Stimulated activated CD8-positive, alpha-beta memory T cell treated with anti-CD3 and anti-CD28 coated beads, Interleukin-4, amount 100 ng/mL, for 48 hours (primary cell): ENCODE measurements at regions not wholly inside any gene's neighbourhood (a gene's known extent, or its start where the extent isn't known, plus 50 kb on each side); places are given as distances from the start of the nearest gene placed in this dataset.

Experiments
- DNase-seq: peaks from one replicate; pipeline ENCODE4 v3.0.0-alpha.2; 2020

- DNase-seq, result no peak
These were observed 128.5 kb downstream of the DKK1 start for GRCh38 chr10:52442576-52442975.

DNA sequence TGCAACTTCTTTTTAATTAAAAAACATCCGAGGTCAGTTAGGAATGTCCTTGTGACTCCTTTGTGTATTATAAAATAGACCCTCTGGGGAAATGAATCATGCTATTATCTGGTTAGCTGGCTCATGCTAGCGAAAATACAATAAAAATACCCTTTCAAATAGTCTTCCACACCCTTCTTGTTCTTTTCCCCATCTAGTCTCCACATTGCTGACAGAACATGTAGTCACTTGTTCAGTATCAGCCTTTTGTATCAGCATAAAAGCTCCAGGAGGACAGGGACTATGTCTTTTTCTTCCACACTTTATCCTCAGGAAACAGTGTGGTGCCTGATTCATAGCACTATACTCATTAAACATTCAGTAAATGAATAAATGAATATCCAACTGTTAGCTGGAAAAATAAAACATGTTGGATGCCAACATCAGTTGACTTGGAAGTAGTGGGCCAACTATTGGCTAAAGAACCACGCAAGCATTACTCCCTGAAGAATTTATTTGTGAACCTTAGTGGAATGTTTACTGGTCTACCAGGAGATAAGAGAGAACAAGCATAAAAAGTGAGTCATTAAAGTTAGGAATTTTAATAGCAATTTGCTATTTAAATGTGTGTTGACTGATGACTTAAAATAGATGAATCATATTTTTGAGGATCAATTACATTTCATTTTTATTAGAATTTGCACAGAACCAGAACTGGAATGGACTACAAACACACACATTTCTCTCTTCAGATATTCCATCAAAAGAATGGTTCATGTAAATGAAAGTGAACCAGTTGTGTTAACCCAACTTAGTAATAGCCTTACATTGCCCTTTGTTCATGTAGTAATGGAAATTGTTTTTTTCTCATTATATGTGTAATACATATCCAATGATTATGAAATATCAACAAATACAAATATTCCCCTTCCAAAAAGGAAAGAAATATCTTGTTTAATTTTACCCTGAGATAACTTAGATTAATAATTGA is 129.6 kb downstream of the DKK1 start:
- DNase-seq, result no peak

DNA sequence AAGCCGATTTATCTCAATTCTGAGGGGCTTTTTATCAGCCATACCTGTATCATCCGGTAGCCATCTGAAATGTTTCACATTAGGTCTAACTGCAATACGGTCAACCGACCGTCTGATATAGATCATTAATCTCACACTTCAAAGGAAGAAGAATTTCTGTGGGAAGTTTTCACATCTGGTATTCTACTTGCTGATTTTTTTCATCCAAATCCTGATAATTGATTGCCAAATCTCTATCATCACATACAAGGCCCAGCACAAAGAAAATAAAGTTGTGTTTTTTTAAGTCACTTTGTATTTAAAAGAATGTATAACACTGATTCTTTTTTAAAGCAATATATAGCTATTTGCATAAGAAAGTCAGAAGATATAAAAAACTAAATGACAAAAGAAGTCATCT is 132.3 kb downstream of the DKK1 start:
- no peak for DNase-seq

DNA sequence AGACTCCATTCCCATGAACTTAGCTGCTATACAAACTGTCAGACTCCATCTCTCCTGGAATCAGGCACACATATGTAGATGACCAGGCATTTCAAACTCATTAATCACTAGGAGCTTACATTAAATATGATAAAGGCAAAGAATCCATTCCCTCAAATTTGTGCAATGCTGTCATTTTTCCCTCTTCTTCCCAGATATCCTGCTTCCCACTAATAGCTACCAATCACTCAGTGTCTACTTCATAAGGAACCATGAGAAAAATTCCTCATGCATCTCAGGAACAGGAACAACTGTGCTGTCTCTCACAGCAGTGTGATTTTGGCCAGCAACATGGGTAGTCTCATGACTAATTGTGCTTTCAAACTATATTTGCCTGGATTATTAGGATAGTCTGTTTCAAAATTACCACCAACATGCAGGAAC is 133.9 kb downstream of the DKK1 start:
- no peak for DNase-seq

GRCh38 chr10:52450762-52451291 is 136.7 kb downstream of the DKK1 start:
- no peak for DNase-seq

DNA sequence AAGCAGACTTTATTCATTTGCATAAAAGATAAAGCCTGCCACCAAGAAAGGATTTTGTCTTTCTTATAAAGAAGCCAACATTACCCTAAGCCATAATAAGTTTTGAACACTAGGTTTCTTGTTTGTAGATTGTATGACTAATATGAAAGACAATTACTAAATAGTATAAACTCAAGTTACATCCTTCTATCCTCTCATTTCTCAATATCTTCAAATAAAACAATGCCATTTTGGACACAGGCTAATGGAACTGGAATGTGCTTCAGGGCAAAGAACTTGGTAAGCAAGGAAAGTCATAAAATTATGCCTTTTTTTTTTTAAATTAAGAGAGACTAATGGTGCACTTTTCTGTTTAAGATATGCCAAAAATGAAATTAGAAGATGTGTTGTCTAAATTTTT is 137.7 kb downstream of the DKK1 start:
- no peak for DNase-seq

- no peak for DNase-seq
These were observed 138.8 kb downstream of the DKK1 start for GRCh38 chr10:52452600-52453493.

DNA sequence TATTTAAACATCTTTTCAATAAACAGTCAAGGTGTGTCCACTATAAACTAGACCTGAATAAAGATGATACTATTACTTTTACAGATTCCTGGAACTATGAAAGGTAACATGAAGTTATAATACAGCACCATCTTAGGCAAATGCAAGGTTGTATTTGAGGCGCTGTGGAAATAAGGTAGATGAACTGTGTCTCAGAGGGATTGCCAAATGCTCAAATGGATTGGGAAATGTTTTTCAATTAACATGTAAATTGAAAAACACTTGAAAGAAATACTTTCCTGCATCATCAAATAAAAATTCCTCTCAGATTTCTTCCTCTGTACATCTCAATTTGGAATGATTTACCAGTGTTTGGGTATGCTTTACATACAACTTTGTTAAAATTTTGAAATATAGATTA is 139.4 kb downstream of the DKK1 start:
- no peak for DNase-seq

GRCh38 chr10:52454491-52454890 is 140.4 kb downstream of the DKK1 start:
- DNase-seq, result no peak

- no peak for DNase-seq
These were observed 141.0 kb downstream of the DKK1 start for GRCh38 chr10:52455098-52455497.

- no peak for DNase-seq
These were observed 145.0 kb downstream of the DKK1 start for GRCh38 chr10:52459097-52459496.

DNA sequence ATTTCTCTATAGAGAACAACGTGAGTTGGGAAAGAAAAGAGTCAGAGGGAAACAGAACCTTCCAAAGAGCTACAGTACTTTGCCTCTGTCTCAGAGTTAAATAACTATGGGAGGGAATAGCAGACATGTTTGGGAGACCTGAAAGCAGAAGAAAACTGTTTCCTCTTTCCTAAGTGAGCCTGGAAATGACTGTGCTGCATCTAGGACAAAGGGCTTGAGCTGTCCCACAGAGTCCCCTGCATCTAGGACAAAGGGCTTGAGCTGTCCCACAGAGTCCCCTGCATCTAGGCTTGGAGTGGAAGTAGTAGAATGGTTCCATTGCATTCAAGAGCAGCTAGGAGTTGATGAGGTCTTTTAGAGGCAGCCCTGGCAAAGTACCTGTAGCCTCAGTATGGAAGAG is 149.7 kb downstream of the DKK1 start:
- DNase-seq, result no peak

DNA sequence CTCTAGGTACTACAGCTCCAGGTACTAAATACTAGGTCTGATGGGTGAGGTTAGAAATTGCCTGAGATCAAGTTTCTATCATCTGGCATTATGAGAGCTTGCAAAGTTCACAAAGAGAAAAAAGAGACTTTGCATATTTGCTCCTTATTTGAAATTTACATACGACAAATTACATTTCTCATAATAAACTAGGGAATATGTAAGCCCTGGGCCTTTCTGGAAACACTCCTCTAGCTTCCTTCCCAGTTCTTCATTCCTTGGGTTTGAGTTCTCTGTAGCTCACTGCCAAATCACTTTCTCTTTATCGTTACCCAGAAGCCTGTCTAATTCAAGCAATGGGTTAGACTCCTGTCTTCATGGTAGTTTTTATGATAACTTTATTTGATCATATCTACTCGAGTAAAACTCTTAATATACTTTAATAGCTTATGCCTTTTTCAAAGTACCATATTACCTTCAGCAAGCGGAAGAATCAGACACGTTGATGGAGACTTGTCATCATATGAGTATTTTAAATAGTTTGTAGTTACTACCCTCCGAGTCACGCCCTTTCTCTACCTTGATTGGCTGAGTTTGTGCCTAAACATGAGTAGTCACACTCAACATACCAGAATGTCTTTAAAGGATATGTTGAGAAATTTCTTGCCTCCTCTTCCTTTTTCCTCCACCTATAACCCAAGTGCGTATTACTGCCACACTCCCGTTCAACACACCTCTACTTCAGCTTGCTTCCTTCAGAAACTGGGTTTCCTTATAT is 150.5 kb downstream of the DKK1 start:
- no peak for DNase-seq

DNA sequence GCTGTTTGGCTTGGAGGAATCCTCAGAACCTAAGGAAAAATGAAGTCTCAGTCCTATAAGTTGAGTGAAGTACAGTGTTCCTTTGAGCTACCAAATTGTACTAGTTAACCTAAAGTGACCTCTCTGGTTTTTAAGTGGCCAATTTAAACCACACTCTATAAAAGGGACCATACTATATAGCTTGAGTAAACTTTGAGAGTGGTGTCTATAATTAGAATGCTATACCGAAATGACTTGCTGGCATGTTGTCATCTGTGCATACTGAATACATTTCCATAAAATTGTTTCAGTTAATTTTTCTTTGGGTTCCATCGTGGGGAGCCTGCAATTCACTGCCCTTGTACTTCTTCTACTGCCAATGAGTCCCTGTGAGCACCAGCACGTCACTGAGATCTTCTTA is 151.1 kb downstream of the DKK1 start:
- no peak for DNase-seq

DNA sequence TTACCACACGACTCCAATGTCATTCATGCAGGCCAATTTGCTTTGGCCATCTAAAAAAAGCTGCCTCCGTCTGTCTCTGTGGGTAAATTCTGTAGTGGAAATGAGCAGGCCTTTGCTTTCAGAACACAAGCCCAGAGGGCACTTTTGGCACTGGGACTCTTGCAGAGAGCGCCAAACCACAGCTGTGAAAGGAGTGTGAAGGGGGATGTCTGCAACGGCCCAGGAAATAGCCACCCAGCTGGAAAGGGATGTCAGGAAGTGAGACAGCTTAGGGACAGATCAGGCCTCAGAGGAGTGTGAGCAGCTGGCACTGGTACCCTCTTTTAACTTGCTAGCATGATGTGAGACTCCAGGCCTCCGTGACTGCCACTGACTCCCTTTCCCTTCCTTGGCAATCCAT is 152.4 kb downstream of the DKK1 start:
- no peak for DNase-seq

DNA sequence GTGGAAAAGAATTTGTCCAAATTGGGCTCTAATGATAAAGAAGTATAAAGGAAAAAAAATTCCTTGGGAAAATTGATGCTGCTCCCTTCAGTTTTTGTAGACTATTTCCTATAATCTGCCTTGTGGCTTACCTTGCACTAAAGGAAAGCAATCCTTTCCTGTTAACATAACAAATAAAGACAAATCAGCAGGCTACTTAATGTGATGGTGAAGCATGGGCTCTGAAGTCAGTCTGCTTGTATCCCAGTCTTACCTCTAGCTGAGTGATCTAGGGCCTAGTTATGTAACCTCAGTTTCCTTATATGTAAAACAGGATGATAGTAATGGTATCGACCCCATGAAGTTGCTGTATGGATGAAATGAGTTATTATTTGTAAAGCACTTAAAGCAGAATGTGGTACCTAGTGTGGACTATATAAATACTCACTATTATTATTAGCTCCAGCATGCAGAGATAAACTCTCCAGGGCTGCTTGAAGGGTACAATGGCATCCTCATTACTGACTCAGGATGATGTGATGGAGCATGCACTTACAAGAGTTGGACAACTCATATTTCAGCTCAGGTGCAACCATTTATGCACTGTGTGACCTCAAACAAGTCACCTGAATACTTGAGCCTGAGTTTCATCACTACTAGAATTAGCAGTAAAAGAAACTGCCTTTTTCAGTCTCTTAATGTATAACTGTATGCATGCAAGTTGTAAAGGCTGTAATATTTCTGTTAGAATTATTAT is 156.1 kb downstream of the DKK1 start:
- no peak for DNase-seq

GRCh38 chr10:52472406-52473146 is 158.5 kb downstream of the DKK1 start:
- DNase-seq, result no peak

GRCh38 chr10:52474265-52474664 is 160.2 kb downstream of the DKK1 start:
- no peak for DNase-seq

- no peak for DNase-seq
These were observed 163.2 kb downstream of the DKK1 start for GRCh38 chr10:52477305-52477704.

- DNase-seq, result no peak
These were observed 165.5 kb downstream of the DKK1 start for GRCh38 chr10:52479567-52479966.

DNA sequence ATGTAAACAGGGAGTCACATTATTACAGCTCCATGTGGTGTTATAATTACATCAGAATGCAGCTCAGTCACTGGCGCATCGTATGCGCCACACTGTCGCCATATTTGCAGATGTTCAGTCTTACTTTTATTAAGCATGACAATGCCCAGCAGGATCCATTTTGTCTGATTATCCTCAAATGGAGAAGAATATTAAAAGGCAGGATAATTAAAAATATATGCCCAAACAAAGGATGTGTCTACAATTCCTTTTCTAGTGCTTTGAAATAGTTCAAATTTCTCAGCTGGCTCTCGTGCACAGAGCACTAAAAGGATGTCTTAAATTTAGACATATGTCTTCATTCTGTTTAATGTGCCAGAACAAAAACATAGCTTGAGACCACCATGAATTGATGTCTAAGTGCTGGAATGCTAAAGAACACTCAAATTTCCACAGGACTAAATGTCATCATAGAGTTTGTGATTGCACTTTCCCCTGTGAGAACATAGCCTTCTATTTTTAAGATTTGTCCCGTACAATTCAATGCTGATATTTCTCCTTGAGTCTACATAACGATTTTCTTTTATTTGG is 168.0 kb downstream of the DKK1 start:
- no peak for DNase-seq
